ENCODE measurements at regions not wholly inside any gene's neighbourhood (a gene's known extent, or its start where the extent isn't known, plus 50 kb on each side); places are given as distances from the start of the nearest gene placed in this dataset.

DNA sequence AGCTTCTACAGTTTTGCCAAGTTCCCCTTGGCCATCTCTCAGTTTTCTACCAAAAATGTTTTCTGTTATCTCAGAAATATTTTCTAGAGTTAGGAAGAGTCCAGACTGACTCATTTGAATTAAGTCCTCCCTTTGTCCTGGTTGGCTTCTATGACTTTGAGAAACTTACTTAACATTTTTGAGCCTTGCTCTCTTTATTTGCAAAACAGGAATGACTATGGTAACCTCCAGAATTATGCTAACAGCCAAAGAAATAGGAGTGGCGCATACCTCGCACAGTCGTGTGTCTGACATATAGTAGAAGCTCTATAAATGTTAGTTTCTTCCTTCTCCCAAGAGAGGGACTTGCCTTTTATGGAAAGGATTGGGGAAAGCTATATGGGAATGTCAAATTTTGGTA lies 841.1 kb downstream of the TSN start:
- TF ChIP-seq TEAD2 (tag; IDR thresholded peaks at IDR 0.05): no peak
- no peak for TF ChIP-seq MYC (IDR thresholded peaks at IDR 0.05; ENCODE audit: low read depth, low read length)
- no peak for TF ChIP-seq MYC (CRISPR knock-in tag; IDR thresholded peaks at IDR 0.05; ENCODE audit: borderline replicate concordance, low read depth)
- TF ChIP-seq, protein P1, sequence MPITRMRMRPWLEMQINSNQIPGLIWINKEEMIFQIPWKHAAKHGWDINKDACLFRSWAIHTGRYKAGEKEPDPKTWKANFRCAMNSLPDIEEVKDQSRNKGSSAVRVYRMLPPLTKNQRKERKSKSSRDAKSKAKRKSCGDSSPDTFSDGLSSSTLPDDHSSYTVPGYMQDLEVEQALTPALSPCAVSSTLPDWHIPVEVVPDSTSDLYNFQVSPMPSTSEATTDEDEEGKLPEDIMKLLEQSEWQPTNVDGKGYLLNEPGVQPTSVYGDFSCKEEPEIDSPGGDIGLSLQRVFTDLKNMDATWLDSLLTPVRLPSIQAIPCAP (CRISPR knock-in tag; IDR thresholded peaks at IDR 0.05; ENCODE audit: borderline replicate concordance): no peak
- no peak for TF ChIP-seq HNRNPLL (IDR thresholded peaks at IDR 0.05; ENCODE audit: low read depth, low read length, poor library complexity, severe bottlenecking)
- TF ChIP-seq, protein P2, sequence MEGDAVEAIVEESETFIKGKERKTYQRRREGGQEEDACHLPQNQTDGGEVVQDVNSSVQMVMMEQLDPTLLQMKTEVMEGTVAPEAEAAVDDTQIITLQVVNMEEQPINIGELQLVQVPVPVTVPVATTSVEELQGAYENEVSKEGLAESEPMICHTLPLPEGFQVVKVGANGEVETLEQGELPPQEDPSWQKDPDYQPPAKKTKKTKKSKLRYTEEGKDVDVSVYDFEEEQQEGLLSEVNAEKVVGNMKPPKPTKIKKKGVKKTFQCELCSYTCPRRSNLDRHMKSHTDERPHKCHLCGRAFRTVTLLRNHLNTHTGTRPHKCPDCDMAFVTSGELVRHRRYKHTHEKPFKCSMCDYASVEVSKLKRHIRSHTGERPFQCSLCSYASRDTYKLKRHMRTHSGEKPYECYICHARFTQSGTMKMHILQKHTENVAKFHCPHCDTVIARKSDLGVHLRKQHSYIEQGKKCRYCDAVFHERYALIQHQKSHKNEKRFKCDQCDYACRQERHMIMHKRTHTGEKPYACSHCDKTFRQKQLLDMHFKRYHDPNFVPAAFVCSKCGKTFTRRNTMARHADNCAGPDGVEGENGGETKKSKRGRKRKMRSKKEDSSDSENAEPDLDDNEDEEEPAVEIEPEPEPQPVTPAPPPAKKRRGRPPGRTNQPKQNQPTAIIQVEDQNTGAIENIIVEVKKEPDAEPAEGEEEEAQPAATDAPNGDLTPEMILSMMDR (IDR thresholded peaks at IDR 0.05 in 2 of 3, conservative IDR thresholded peaks at IDR 0.05 in 1 of 3; ENCODE audit: insufficient read depth in 2 of 3, low read depth in 1 of 3, low read length in 3 of 3): no peak
